ENCODE measurements at regions not wholly inside any gene's neighbourhood (a gene's known extent, or its start where the extent isn't known, plus 50 kb on each side); places are given as distances from the start of the nearest gene placed in this dataset.

DNA sequence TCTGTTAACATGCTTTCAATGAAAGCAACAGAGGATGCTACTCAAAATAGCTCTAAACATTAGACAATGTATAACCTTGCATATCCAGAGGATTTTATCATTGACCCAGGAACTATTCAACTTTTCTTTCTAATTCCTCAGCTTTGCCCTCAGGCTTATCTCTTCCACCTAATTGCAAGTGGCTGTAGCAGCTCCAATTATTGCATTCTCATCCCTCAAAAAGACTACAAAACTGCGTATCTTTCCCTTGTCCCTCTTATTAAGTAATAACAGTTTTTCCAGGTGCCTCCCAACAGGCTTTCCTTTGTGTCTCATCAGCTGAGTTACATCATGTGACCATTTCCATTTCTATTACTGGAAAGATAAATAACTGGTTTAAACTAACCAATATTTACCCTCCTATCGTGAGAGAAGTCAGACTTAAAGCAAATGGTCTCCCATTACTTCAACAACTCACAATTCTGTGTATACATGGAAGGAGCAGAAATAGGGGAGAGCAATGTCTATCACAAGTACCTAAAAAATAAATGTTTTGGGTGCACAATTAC lies 78.0 kb upstream of the MBNL1 start:
- TF ChIP-seq, protein P1, sequence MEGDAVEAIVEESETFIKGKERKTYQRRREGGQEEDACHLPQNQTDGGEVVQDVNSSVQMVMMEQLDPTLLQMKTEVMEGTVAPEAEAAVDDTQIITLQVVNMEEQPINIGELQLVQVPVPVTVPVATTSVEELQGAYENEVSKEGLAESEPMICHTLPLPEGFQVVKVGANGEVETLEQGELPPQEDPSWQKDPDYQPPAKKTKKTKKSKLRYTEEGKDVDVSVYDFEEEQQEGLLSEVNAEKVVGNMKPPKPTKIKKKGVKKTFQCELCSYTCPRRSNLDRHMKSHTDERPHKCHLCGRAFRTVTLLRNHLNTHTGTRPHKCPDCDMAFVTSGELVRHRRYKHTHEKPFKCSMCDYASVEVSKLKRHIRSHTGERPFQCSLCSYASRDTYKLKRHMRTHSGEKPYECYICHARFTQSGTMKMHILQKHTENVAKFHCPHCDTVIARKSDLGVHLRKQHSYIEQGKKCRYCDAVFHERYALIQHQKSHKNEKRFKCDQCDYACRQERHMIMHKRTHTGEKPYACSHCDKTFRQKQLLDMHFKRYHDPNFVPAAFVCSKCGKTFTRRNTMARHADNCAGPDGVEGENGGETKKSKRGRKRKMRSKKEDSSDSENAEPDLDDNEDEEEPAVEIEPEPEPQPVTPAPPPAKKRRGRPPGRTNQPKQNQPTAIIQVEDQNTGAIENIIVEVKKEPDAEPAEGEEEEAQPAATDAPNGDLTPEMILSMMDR (IDR thresholded peaks at IDR 0.05; ENCODE audit: partially characterized antibody, unreplicated experiment) = no peak
- Mint-ChIP-seq H3K36me3 (ENCODE audit: unreplicated experiment) (no peaks in the 10 kb centered on the region), H3K27ac (ENCODE audit: unreplicated experiment) (no peak overlapping the region), H3K4me3 (ENCODE audit: unreplicated experiment) (no peak overlapping the region), H3K4me1 (ENCODE audit: low read depth, unreplicated experiment) (no peaks in the 10 kb centered on the region), H3K27me3 (ENCODE audit: unreplicated experiment) (no peaks in the 10 kb centered on the region), H3K9me3 (ENCODE audit: unreplicated experiment) (no peaks in the 10 kb centered on the region)
- DNase-seq = no peak

DNA sequence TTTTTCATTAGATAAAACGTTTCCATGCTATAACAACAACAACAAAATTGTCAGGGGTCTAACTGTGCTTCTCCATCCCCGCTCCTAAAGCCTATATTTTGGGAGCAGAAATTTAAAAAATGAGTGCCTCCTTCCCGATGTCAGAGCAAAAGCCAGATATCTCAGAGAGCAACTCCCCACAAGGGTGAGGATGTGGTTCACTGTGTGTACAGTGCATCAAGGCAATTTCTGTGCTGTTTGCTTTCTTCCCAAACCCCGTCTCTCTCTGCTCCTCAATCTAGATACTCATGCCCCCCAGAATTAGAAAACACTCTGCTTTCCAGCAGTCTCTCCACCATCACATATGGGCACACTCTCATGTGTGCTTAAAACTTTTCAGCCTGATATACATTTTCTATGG lies 76.7 kb upstream of the MBNL1 start:
- TF ChIP-seq, protein P1 (IDR thresholded peaks at IDR 0.05; ENCODE audit: partially characterized antibody, unreplicated experiment) = no peak
- Mint-ChIP-seq H3K36me3 (ENCODE audit: unreplicated experiment) (no peaks in the 10 kb centered on the region), H3K4me1 (ENCODE audit: low read depth, unreplicated experiment) (no peaks in the 10 kb centered on the region), H3K27ac (ENCODE audit: unreplicated experiment) (no peak overlapping the region), H3K9me3 (ENCODE audit: unreplicated experiment) (no peaks in the 10 kb centered on the region), H3K27me3 (ENCODE audit: unreplicated experiment) (no peaks in the 10 kb centered on the region), H3K4me3 (ENCODE audit: unreplicated experiment) (no peak overlapping the region)
- no peak for DNase-seq

DNA sequence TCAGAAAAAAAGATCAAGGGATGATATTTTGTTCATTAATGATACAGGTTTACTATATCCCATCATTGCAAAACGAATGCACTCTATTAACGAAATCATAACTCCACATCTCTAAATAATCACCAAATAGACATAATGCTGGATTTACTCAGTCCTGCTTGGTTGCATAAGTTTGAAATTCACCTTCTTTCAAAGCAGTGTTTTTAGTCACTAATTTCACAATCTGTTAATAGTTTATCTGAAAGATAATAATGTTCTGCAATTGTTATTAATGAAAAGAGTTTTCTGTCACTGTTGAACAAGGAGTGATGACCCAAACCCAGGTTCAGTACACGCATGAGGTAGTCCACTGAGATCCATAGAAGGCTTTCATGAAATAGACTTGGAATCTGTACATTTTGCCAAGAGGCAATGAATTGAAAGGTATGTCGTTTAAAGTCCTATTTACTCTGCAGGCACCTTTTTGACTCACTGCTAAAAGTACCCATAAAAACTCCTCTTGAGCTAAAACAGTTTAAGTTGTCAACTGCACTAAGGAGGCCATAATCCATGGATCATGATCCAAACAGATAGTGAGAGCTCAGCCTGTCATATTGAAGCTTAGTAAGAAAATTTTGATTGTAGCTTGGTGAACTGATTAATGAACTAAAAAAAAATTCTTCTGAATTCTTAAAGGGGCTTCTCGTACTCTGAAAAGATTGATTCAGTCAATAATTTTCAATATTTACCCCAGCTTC lies 75.6 kb upstream of the MBNL1 start:
- no peaks in the 10 kb centered on the region for H3K4me1 Mint-ChIP-seq (ENCODE audit: low read depth, unreplicated experiment)
- H3K27me3 Mint-ChIP-seq (ENCODE audit: unreplicated experiment) = no peaks in the 10 kb centered on the region
- no peak for DNase-seq
- TF ChIP-seq, protein P1 (IDR thresholded peaks at IDR 0.05; ENCODE audit: partially characterized antibody, unreplicated experiment) = no peak
- H3K36me3 Mint-ChIP-seq (ENCODE audit: unreplicated experiment) = no peaks in the 10 kb centered on the region
- no peaks in the 10 kb centered on the region for H3K9me3 Mint-ChIP-seq (ENCODE audit: unreplicated experiment)
- H3K27ac Mint-ChIP-seq (ENCODE audit: unreplicated experiment) = no peak overlapping the region
- H3K4me3 Mint-ChIP-seq (ENCODE audit: unreplicated experiment) = no peak overlapping the region

DNA sequence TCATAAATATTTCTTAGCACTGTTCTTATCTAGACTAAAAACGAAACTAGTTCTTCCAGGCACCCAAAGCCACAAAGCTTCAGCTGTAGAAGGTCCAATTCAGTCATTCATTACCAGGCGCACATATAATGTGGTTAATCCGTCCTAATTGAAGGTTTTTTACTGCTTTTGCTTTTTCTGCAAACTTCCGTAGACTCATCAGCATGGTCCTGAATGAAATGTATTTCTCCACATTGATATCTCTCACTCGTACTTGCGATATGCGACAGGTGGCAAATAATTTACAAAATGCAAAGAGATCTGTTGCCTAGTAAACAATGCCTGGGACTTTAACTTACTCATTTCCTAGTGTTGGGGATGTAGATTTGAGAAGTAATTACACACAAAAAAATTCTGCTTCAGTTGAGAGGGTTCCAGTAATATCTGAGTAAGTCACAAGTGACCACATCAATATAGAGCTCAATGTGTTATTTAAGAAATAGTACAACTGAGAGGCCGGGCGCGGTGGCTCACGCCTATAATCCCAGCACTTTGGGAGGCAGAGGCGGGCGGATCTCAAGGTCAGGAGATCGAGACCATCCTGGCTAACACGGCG lies 75.0 kb upstream of the MBNL1 start:
- H3K4me3 Mint-ChIP-seq (ENCODE audit: unreplicated experiment) = no peak overlapping the region
- no peak for DNase-seq
- TF ChIP-seq, protein P1 (IDR thresholded peaks at IDR 0.05; ENCODE audit: partially characterized antibody, unreplicated experiment) = no peak
- no peaks in the 10 kb centered on the region for H3K9me3 Mint-ChIP-seq (ENCODE audit: unreplicated experiment)
- H3K27ac Mint-ChIP-seq (ENCODE audit: unreplicated experiment) = no peak overlapping the region
- no peaks in the 10 kb centered on the region for H3K27me3 Mint-ChIP-seq (ENCODE audit: unreplicated experiment)
- H3K4me1 Mint-ChIP-seq (ENCODE audit: low read depth, unreplicated experiment) = no peaks in the 10 kb centered on the region
- no peaks in the 10 kb centered on the region for H3K36me3 Mint-ChIP-seq (ENCODE audit: unreplicated experiment)

DNA sequence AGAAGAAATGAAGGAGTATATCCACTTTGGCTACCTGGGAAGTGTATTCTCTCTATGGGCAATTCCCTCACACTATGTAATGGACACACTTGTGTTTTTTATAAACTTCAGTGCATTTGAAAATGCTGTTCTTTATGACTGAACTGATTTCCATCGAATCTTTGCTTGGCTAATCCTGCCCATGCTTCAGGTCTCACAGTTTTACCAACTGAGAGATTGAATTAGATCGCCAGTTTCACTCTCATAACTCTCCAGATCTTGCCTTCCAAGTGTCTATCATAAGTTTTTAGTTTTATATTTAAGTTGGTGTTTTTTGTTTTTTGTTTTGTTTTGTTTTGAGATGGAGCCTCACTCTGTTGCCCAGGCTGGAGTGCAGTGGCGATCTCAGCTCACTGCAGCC lies 73.5 kb upstream of the MBNL1 start:
- no peak for DNase-seq
- TF ChIP-seq, protein P1 (IDR thresholded peaks at IDR 0.05; ENCODE audit: partially characterized antibody, unreplicated experiment) = no peak
- H3K27me3 Mint-ChIP-seq (ENCODE audit: unreplicated experiment) = no peaks in the 10 kb centered on the region
- no peaks in the 10 kb centered on the region for H3K36me3 Mint-ChIP-seq (ENCODE audit: unreplicated experiment)
- H3K4me1 Mint-ChIP-seq (ENCODE audit: low read depth, unreplicated experiment) = no peaks in the 10 kb centered on the region
- H3K4me3 Mint-ChIP-seq (ENCODE audit: unreplicated experiment) = no peak overlapping the region
- H3K9me3 Mint-ChIP-seq (ENCODE audit: unreplicated experiment) = no peaks in the 10 kb centered on the region
- H3K27ac Mint-ChIP-seq (ENCODE audit: unreplicated experiment) = no peak overlapping the region
